ENCODE measurements at regions not wholly inside any gene's neighbourhood (a gene's known extent, or its start where the extent isn't known, plus 50 kb on each side); places are given as distances from the start of the nearest gene placed in this dataset.
A peak's percentile ranks its signal among the peaks of the same experiment; 100 is the strongest.
"Not testable (repeated sequence)": the region's sequence is repeated elsewhere in the genome, so short reads cannot be mapped to it uniquely, and the experiment has no call there.

DNA sequence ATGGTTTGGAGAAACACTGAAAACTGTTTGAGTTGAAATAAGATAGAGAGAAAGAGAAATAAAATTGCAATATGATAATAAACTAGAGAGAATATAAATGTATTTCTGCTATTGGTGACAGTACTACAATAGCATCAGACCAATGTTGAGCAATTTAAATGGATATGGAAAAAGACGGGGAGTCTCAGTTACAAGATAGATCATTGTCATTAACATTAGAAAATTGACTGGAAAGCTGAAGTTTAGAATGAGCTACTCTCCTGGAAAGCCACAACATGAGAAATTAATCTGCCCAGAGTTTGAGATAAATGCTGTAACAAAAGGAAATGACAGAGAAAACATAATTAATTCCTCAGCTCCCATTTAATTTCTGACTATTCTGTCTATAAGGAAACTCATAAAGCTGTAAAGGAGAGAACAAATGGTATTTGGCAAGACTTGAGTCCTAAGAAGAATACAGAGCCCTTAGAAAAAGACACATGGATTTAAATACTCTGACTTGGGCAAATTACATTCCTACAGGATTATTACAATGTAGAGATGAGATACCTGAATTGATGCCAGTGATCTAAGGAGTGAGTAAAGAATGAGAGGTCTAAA is 624.5 kb upstream of the CHD1 start:
- FAIRE-seq (no peak), DNase-seq (ENCODE audit: insufficient read length, low spot score) (no peak)
- TF ChIP-seq POLR2A (IDR thresholded peaks at IDR 0.05; ENCODE audit: low read depth, low read length): no peak

DNA sequence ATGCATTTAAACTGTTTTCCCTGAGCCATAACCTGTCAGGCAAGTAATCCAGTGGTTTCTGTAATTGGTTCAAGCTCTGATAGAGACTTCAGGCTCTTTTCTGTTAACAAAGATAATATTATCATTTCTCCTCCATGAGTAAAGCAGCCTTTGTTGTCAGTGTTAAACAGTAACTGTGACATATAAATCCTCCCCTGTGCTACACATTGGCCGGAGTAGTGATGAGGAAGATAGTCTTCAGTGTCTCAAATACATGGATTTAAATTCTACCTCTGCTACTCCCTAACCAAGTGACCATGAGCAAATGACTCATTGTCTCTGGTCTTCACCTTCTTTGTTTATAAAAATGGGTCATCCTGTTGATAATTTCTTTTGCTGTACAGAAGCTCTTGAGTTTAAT is 615.5 kb upstream of the CHD1 start:
- no peak for TF ChIP-seq POLR2A (IDR thresholded peaks at IDR 0.05; ENCODE audit: low read depth, low read length)
- DNase-seq (ENCODE audit: insufficient read length, low spot score) (no peak), FAIRE-seq (no peak)

DNA sequence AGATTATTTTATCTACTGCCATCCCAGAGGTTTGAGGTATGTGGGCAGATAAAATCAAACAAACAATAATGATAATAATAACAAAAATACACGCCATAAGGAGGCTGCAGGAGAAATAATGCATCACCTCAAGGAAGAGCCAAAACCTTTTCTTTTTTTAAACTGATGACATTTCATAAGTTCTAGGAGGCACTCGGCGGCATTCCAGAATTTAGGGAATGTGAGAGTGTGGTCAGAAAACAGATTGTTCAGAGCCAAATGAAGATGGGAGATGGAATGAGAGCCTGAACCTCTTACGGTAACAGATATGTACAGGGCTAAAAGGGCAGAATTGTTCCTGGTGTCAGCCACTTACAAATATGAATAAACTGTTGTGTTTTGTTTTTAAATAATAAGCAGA is 615.0 kb upstream of the CHD1 start:
- FAIRE-seq: no peak
- TF ChIP-seq POLR2A (IDR thresholded peaks at IDR 0.05; ENCODE audit: low read depth, low read length): no peak

DNA sequence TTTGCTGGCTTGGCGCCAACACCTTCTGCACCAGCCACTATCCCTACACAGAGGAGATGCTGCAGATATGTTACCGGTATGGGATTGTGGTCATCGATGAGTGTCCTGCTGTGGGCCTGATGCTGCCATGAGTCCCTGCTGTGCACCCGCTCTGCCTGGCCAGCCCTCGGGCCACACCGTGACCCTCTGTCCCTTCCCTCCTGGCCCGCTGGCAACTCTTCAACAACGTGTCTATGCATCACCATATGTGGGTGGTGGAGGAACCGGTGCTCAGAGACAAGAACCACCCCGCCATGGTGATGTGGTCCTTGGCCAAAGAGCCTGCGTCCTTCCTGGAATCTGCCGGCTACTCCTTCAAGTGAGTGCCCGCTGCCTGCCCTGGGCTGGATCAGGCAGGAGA is 605.4 kb upstream of the CHD1 start:
- FAIRE-seq; DNase-seq (ENCODE audit: insufficient read length, low spot score): not testable (repeated sequence)

More for the DNA sequence above, 615.0 kb upstream of the CHD1 start:
- no peak for DNase-seq (ENCODE audit: insufficient read length, low spot score)

DNA sequence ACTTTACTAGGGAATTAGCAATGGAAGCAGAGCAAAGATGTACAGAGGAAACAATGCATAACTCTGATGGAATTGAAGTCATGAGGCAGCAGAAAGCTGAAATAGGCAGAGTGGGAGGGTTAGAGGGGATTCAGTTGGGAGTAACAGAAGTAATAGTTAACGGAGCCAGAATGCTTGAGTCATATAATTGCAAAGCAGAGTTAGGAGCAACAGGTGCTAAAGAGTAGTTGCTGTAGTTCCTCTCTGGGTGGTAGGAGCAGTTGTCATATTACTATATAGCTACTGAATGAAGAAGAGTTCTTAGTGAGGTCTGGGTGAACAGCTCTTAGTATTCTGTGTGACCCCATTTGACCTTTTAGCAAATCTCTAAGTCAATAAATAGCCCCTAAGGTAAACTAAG is 592.9 kb upstream of the CHD1 start:
- FAIRE-seq: not testable (repeated sequence)

DNA sequence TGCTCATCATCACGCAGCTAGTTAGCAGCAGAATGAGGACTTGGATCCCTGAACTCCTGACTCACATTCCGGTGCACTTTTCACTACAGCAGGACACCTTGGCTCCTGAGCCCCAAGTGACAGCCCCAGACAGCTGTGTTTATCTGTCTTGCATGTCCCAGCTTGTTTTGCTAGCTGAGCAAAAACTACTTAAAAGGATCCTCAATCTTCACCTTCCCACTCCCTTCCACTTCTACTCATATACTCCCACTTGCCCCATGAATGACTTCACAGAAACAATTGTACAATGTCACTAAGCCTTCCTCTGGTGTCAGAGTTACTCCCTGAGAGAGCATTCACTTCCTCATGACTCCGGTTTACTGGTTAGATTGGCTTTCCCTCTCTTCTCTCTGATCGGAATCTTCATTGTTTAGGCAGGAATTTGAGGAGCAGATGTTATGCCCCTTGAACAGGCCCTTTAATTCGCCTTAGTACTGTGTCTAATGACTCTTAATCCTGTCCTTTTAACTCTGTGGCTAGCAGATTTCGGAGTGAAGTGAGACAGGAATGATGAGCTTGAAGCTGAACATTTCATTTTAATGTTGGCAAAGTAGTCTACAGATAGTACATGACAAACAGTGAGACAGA is 587.2 kb upstream of the CHD1 start:
- not testable (repeated sequence) for DNase-seq (ENCODE audit: insufficient read length, low spot score); FAIRE-seq

More for the DNA sequence above, 592.9 kb upstream of the CHD1 start:
- not testable (repeated sequence) for DNase-seq (ENCODE audit: insufficient read length, low spot score)

DNA sequence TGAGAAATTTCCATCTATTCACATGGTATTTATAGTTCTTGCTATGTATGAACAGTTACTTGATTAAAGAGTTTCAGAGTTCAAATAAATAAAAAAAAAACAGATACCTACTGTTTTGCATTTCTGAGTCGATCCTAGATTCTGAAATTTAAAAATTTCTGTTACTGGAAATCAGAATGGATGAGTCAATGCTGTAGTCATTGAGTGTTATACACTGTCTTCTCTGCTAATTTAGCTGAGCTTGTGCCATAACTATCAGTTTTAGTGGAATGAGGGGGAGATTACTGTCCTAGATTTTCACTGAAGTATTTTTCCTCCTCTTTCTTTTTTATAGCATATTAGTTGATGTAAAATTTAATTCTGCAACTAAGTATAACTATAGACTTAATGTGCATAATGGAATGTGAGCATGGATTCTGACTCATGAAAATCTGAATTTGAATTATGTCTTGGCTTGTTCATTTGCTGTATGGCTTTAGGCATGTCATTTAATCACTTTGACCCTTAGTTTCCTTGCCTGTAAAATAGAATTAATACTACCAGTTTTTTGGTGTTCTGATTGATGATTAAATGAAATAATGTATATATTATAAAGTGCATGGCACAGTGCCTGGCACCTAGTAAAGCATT is 581.5 kb upstream of the CHD1 start:
- FAIRE-seq: peak; percentile 66
- not testable (repeated sequence) for DNase-seq (ENCODE audit: insufficient read length, low spot score)

DNA sequence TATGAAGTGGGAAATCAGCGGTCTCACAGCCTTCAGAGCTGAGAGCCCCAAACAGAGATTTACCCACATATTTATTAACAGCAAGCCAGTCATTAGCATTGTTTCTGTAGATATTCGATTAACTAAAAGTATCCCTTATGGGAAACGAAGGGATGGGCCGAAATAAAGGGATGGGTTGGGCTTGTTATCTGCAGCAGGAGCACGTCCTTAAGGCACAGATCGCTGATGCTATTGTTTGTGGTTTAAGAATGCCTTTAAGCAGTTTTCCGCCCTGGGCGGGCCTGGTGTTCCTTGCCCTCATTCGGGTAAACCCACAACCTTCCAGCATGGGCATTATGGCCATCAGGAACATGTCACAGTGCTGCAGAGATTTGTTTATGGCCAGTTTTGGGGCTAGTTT is 580.3 kb upstream of the CHD1 start:
- DNase-seq (ENCODE audit: insufficient read length, low spot score); FAIRE-seq: not testable (repeated sequence)

DNA sequence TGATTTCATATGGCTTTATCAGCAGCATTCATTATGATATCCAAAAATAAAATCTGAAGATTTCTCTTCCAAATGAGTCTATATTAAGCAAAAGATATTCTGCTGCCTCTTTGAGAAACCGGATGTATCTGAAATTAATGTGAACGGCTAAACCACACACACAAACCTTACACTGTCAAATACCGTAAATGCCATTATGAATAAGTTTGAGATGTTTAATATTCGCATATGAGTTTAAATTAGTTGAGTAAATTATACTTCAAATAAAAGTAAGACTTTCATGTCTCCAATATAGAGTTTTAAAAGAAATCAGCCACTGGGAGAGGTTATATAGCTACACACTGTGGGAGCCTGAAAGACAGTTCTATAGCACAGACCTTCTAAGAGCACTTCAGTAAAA is 566.6 kb upstream of the CHD1 start:
- not testable (repeated sequence) for DNase-seq (ENCODE audit: insufficient read length, low spot score)
- peak; percentile 36 for FAIRE-seq

DNA sequence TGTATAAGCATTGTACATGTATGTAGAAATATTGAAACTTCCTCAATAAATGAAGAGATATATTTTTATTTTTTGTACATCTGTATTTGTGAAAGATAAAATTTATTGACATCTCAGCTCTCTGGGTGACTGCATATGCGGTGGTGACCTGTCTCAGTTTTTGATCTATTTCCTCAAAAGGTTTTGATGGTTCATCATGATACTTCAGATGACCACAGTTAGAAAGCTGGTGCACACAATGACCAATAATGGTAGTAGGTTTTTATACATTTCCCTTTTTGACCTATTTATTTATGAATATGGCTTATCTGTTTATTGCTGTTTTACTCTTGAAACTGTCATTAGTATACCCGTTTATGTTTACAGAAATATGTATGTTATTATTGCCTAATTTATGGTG is 549.6 kb upstream of the CHD1 start:
- not testable (repeated sequence) for DNase-seq (ENCODE audit: insufficient read length, low spot score); FAIRE-seq

DNA sequence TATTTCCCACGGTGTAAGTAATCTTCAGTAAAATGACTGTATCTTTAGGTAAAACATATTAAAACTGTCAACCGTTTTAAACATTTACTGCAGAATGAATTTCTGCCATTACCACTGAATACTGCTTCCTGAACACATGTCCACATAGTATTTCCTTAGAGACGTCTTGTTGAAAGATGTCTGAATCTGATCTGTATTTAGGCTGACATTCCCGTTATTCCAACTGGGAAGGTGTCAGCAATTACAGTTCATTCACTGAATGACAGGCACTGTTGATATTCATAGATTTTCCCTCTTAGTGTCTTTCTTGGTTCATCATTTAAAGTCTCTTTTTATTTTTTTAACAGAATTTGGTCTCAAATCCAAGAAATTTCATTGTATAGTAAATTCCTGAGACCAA is 544.5 kb upstream of the CHD1 start:
- not testable (repeated sequence) for DNase-seq (ENCODE audit: insufficient read length, low spot score)
- FAIRE-seq: peak; percentile 62

DNA sequence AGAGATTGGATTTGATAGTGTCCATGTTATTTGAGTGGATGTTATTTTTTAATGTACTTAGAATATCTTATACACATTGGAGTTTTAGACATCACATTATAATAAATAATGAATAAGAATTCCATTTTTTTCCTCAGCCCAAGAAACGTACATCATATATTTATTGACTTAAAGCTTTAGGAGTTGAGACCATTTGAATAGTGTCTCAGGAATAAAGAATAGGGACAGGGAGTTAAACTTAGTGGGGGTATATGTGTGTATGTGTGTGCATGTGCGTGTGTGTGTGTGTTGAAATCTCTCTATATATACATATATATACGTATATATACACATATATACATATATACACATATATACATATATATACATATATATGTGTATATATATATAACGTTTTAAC is 542.9 kb upstream of the CHD1 start:
- not testable (repeated sequence) for FAIRE-seq; DNase-seq (ENCODE audit: insufficient read length, low spot score)

DNA sequence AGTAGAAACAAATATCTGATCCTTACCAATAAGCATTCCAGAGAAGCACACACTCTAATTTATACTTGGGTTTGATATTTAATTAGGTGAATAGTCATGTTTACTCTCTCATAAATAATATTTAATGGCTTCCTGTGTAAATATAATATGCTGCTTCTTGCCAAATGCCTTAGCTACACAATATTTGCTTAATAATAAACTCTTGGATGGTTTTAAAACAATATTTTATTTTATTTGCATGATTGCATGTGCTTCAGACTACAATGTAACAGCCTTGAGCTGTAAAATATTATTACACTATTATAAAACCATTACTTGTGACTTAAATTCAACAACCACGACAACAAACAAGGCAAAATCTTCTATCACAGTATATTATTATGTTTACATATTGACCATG is 542.4 kb upstream of the CHD1 start:
- FAIRE-seq; DNase-seq (ENCODE audit: insufficient read length, low spot score): not testable (repeated sequence)

DNA sequence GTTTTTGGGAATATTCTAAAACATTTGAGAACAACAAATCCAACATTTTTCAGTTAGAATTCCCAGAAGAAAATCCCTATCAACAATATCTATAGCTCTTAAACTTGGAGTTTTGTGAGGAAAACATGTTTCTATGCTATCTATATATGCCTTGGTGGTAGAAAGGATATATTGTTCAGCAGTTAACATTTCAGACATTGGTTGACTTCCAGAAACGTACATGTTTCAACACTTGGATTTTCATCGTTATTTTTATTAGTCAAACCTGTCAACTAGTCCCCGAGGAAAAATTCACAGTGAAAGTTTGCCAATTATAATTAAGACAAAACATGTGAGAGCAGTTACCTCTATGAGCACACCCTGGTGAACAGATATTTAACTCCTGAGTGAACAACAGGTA is 541.8 kb upstream of the CHD1 start:
- peak; percentile 83 for FAIRE-seq
- not testable (repeated sequence) for DNase-seq (ENCODE audit: insufficient read length, low spot score)

DNA sequence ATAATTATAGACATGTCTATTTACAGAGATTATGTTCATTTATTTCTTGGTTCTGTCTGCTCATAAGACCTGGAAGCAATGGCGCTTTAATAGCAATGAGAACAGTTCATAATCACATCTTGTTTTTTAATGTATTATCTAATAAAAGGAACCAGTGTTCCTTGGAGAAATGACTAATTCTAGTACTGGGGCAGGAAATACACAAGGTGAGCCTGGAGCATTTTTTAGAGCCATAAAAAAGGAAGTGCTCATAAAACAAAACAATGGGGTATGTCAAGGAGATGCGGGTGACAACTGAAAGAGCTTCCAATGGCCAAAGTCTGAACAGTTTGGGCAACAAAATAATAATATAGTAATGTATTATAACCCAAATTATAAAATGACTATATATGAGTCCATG is 531.9 kb upstream of the CHD1 start:
- TF ChIP-seq POLR2A (IDR thresholded peaks at IDR 0.05; ENCODE audit: low read depth, low read length): no peak
- DNase-seq (ENCODE audit: insufficient read length, low spot score) (no peak), FAIRE-seq (no peak)

DNA sequence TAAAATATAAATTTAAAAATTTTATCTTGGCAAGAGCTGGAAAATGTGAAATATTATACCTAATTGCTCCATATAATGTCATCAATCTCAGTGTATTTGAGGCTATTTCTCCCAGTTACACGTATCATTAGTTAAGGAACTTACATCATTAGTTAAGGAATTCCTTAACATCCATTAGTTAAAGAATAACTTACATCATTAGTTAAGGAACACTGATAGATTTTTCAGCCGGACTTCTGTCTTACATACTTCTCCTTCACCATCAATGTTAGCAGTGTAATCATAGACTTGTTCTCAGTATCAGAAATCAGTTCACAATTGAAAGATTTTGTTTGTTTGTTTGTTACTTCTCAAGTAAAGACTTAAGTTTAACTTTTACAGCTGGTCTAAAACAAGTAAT is 524.4 kb upstream of the CHD1 start:
- FAIRE-seq: no peak
- no peak for TF ChIP-seq POLR2A (IDR thresholded peaks at IDR 0.05; ENCODE audit: low read depth, low read length)
- DNase-seq (ENCODE audit: insufficient read length, low spot score): no peak

Data from H54 (cell line).